CD4-positive, alpha-beta T cell treated with Interleukin-1 beta for 1 hour (primary cell): ENCODE measurements at regions not wholly inside any gene's neighbourhood (a gene's known extent, or its start where the extent isn't known, plus 50 kb on each side); places are given as distances from the start of the nearest gene placed in this dataset.
"Not testable (repeated sequence)": the region's sequence is repeated elsewhere in the genome, so short reads cannot be mapped to it uniquely, and the experiment has no call there.

Experiments
- DNase-seq, 2 donors: peaks; one replicate each; pipeline ENCODE4 v3.0.0-alpha.2; 2020 to 2022

DNA sequence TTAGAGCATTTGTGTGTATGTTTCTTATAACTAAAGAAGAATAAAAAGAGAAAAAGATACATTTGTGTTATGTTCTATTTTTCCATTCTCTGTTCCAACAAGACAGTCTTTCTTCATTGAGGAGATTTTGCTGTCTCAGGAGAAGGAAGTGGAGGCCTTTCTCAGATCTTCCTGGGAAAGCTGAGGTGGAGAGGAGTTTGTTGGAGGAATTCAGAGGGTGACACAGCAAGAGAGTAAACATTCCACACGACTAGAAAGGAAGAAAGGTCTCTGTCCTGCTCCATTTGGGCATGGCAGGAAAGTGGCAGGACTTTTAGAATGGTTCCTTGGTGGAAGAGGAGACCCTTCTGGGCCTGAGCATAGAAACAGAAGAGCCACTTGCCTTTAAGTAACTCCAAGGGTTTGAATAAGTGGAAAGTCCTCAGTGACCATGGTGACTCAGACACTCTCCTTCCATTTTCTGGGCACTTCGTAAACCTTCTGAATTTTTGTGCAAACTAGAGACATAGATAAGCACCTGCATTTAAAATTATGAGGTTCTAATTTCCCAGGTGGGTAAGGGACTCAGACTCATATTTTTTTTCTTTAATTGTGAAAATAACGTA, 52.3 kb upstream of the COL5A2 start:
- no peak for DNase-seq

DNA sequence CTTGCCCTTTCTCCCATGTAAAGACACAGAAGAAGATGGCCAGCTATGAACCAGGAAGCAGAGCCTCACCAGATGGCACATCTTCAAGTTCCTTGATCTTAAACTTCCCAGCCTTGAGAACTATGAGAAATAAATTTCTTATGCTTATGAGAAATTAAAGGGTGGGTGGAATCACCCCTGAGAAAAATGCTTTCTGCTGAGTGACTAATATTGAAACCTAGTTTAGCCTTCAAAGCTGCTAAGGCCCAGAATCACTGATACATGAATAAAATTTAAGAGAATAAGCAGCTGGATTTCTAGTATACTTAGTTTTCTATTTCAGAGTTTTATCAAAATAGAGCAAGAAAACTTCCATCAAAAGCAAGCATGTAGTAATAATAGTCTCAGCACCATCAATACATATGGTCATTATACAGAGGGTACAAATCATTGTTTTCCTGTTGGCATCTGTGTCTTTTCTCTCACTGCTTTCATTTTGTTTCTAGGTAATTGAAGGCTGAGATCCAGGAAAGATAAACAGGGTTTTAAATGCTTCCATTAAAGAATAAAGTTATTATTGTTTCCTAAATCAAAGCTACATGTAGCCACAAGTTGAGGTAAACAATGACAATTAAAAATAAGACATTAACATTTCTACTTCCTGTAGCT, 53.3 kb upstream of the COL5A2 start:
- DNase-seq: no peak

DNA sequence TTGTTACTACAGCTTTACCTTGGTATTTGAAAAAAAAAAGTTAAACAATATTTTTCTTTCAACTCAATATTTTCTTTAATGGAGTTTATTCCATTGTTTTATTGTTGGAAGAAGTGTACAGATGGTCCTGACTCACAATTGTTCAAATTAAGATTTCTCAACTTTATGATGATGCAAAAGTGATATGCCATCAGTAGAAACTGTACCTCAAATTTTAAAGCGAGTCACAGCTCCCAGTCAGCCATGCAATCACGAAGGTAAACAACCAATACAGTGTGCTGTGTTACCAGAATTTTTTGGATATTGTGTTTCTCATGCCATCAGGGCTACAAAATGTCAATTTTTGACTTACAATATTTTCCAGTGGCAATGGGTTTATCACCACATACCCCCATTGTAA, 54.0 kb upstream of the COL5A2 start:
- DNase-seq: no peak

DNA sequence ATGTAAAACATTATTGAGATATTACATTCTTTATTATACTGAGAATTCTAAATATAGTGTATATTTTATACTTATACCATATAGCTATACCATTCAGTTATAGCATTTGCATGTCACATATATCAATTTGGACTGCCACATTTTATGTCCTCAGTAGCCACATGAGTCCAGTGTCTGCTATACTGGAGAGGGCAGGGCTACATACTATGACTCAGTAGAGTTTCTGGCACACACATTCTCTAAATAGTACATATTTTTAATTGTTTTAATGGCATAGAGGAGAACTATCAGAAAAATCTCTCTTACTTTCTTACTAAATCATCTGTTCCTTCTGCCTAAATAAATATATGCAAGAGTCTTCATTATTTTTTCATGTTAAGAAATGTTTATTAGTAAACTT, 55.4 kb upstream of the COL5A2 start:
- DNase-seq: no peak

DNA sequence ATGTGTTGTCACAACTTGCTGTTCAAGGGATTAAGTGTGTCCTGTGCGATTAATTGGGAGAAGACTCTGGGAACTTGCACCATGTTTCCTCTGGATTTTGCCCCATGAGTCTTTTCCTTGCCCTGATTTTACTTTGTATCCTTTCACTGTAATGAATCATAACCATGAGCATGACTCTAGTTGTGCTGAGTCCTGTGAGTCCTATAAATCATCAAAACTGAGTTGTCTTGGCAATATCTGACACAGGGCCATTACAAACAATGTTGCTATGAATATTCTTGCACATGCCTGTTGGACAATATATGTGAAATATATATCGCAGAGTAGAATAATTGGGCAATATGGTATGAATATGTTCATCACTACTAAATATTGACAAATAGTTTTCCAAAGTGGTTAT, 56.5 kb upstream of the COL5A2 start:
- no peak for DNase-seq

DNA sequence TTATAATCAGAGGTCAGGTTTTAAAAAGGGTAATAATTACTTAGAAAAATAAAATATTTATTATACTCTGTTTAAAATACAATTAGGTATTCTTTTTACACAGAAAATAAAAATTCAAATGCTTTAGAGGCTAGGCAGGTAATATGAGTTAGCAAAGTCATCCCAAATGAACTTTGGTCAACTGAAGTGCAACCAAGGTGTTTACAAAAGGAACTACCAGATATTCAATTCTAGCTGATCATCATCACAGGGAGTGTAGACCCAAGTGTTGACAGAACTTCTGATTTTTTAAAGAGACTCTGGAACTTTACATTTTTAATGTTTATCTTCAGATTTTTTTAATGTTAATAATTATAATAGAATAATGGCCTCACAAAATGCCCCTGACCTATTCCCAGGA, 59.3 kb upstream of the COL5A2 start:
- DNase-seq: no peak

DNA sequence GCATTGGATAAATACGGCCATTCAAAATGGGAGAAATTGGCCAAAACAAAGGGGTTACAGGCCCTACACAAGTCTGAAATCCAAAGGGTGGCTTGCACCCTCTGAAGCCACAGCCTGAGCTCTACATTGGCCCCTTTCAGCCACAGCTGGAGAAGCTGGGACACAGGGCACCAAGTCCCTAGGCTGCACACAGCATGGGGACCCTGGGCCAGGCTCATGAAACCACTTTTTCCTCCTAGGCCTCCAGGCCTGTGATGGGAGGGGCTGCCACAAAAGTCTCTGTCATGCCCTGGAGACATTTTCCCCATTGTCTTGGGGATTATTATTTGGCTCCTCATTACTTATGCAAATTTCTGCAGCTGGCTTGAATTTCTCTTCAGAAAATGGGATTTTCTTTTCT, 64.3 kb upstream of the COL5A2 start:
- DNase-seq: not testable (repeated sequence)

DNA sequence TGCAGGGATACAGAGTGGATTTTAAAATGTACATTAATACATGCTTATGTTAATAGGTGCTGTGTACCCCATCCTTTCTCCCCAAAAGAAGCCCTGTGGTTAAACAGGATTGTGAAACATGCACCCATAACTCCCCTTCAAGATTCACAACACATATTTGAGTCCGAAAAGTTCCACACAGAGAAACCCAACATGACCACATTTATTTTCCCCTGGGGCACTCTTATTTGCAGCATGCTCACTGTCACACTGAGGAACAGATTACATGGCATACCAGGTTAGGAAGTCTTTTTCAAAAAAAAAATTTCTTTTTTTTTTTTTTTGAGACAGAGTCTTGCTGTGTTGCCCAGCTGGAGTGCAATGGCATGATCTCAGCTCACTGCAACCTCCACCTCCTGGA, 67.7 kb upstream of the COL5A2 start:
- no peak for DNase-seq

DNA sequence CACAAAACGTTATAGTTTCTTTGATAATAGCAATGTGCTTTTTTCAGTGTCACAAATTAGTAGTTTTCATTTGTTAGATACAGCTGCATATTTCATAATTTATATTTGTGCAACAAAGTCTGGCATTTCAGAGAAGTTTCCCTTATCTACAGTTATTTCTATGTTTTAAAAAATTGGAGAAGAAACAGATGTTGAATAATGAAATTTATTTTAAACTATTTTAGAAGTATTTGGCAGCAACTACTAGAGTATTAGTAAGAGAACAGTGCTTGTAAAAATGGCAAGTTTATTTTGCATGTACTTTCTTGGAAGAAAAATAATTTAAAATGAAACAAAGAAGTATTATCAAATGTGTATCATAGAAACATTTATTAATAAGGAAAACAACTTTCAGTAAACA, 68.6 kb upstream of the COL5A2 start:
- no peak for DNase-seq

DNA sequence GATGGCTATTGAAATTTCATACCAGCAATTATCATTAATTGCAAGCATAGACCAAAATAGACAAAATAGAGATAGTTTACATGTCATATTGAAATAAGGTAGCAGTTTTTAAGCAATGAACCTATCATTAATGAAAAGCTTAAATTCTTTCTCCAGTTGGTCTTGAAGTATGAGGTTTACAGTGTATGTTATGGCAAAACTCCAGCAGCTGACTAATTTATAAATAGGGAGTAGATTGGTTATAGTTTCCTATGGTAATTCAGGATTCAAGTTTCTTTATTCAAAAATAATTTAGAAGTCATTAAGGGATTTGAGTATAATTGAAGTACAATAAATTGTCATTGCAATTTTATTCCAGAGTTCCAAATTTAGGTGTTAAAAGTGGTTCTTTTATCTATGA, 69.6 kb upstream of the COL5A2 start:
- no peak for DNase-seq

DNA sequence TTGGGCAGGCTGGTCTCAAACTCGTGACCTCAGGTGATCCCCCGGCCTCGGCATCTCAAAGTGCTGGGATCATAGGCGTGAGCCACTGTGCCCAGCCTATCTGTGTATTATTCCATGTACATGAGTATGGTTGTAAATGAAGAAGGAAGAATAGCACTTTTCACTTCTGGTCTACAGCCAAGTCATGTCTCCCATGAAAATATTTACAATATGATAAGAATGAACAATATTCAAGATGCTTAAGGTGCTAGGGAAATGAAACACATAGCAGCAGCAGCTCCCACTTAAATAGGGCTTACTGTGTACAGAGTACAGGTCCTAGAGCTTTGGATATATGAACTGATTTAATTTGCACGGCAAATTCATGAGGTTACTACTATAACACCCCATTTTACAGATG, 70.3 kb upstream of the COL5A2 start:
- no peak for DNase-seq

DNA sequence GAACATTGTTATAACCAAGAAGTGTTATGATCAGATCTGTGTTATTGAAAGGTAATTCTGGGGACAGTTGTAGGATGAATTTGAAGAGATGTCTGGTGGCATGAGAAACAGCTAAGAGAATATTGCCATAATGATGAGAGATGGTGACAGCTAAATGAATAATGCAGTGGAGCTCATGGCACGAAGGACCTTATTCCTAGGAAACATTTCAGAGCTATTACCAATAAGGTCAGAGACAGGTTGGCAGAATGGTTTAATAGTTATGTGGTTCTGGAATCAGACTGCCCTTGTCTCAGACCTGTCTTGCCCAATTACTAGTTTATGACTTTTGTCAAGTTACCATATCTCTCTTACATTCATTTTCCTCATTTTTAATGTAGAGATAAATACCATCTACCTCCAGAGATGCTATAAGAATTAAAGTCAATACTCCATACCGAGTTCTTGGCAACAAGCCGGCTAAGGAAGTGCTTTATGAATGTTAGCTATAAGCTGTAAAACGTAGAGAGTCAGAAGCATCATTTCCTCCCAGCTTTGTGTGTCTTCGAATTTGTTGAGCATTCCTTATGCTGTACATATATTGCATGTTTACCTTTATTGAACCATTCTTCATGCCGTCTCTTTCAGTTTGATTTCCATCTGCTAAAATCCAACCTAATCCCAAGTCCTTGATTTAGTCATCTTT, 73.6 kb upstream of the COL5A2 start:
- DNase-seq: no peak

DNA sequence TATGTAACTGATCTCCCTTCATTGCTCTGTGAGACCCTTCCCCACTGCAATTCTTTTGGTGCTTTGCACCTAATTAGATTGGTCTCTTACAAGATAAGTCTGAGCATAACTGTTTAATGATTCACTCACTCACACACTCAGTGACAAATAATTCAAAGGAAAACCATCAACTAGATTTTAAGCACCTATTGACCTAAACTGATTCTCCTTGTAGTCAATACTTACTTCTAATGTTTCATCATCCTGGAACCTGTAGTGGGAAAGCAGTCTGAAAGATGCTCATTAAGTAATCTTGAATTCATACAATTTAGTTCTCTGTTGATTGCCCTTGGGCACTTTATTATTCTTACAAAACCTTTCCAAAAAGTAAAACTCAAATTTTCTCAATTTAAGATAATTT, 74.3 kb upstream of the COL5A2 start:
- no peak for DNase-seq

DNA sequence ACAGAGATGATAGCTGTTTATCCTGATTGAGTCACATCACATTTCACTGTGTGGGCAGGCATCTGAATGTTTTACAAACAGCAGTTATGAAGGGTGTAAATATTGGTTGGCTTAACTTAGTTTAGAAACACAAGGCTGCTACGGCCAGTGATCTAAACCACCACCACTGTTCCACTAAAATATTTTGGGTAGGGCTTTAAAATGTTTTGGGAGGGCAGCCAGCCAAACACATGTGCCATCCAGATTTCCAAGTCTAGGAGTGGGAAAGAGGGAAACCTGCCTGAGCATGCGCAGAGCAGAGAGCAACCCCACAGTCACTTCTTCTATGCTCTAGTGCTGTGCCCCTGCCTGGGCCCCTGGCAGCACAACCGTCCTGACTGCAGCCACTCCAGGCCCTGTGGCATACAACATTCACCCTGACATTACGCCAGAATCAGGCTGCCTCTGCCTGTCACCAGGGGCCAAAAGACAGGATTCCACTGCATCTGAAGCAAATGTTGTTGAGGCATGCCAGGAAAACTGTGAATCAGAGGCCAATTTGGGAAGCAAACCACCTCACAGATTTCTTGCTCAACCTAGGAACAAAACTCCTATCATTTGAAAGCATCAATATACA, 74.8 kb upstream of the COL5A2 start:
- DNase-seq: no peak

DNA sequence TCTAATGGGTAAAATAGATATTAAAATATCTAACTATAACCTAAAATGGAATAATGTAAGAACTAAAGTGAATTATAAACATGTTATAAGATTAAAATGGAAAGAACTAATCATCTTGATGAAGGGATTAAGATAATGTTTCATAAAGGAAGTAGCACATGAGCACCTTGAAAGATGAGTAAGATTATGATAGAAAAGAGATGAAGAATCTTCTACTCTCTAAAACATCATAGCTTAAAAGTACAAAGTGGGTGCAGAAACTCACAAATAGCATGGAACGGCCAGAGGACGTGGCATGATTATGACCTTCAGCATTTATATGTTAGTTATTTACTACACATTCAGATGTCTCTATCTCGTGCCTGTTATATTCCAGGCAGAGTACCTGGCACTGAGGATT, 76.2 kb upstream of the COL5A2 start:
- no peak for DNase-seq

DNA sequence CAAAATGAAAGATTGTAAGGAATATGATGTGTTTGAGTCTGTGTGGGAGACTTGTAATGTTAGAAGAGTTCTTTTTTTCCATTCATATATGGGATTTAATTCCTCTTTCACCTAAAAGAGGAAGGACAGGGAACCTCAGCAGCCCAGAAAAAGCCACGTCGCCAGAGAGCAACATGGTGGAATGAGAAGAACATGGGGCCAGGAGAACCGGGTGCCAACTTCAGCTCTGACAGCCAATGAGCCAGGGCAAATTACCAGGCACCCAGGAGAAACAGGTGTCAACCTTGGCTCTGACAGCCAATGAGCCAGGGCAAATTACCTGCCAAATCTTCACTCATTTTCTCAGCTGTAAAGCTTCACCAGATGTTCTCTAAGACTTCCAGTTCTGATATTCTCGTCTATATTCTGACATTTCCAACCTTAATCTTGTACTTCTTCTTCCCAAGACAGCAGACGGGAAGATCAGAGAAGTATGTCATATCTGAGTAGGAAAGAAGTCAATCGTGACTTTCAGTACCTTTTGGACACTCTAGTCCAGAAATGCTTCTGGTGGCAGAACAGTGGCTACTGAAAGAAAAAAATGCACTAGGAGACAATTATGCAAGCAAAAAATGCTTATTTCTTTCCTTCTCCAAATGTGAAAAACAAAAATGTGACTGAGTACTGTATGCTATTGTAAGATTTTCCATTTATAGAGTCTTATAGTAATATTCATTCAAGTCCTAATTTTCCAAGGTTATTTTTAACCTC, 79.2 kb upstream of the COL5A2 start:
- no peak for DNase-seq

DNA sequence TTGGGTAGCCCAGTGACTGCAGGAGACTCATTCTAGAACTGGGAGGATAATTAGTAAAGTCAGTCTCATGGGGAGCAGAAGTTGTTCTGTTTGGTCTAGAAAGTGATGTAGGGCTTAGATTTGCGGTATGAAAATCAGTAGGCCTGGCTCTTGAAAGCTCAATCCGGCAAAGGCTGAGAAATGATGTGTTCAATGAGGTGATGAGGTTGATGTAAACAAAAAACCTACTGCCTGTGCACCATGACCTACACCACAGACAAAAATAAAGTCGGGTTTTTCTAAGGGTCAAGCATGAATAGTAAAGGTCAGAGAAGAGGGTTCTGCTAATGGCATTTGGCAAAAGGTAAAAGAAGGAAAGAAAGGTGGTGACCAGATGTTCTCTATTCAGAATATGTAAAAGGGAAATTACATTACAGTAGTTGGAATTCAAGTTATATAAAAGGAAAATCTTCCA, 80.8 kb upstream of the COL5A2 start:
- no peak for DNase-seq

DNA sequence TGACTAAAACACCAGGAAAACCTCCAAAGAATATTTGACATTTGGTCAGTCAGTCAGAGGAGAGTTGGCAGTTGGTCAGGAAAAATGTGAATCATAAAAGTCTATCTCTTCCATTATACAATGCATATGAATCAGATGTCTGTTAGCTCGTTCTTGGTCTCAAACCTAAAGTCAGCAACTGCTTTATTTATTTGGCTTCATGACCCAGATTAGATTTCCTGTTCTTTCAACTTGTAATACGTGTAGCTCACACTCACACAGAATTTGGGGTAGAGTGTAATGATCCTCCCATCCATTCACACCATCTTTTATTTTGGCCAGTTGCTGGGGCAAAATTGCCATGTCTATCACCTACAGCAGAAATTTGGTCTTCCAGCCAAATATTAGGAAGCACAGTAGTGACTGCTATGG, 81.9 kb upstream of the COL5A2 start:
- DNase-seq: peak in 1 of 2 donors; percentile 13

DNA sequence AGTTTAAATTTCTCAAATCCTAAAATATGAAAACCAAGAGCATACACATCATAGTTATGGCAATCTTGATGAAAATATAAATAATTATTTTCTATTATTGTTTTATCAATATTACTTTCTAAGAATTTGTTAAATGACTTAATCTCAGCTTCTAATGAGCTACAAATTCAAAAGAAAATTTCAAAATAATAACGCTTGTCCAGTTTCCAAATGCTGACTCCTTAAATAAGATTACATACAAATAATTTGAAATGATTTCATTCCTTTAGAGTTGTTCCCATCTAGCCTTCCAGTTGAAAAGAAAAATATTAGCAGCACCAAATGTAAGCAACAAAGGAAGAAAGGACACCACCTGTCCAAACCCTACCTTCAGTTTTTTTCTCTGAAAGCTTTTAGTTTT, 82.4 kb upstream of the COL5A2 start:
- DNase-seq: no peak

DNA sequence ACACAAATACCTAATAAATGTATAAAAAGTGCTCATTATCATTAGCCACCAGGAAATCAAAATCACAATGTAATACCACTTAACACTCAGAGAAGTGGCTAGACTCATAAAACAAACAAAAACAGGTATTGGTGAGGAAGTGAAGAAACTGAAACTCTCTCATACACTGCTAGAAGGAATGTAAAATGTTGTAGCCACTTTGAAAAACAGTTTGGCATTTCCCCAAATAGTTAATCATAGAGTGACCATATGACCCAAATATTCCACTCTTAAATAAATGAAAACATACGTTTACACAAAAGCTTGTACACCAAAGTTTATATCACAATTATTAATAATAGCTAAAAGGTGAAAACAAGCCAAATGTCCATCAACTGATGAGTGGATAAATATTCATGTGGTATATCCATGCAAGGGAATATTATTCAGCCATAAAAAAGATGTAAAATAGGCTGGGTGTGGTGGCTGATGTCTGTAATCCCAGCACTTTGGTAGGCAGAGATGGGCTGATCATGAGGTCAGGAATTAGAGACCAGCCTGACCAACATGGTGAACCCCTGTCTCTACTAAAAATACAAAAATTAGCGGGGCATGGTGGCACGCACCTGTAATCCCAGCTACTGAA, 86.2 kb upstream of the COL5A2 start:
- no peak for DNase-seq

DNA sequence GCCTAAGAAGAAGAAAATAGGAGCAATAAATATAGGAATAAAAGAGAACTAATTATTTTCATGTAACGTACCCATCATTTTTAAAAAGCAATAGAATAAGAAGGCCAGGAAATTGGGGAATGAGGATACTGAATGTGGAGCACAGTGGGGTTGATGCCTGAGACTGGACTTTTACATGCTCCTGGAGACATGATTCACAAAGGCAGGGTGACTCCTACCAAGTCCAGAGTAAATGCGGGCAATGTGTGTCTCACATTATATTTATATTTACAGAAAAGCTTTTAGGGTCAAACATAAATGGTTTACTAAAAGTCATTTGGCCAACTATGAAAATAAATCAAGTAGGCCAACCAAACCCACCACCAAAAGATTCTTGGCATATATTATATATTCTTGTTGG, 87.9 kb upstream of the COL5A2 start:
- DNase-seq: no peak

DNA sequence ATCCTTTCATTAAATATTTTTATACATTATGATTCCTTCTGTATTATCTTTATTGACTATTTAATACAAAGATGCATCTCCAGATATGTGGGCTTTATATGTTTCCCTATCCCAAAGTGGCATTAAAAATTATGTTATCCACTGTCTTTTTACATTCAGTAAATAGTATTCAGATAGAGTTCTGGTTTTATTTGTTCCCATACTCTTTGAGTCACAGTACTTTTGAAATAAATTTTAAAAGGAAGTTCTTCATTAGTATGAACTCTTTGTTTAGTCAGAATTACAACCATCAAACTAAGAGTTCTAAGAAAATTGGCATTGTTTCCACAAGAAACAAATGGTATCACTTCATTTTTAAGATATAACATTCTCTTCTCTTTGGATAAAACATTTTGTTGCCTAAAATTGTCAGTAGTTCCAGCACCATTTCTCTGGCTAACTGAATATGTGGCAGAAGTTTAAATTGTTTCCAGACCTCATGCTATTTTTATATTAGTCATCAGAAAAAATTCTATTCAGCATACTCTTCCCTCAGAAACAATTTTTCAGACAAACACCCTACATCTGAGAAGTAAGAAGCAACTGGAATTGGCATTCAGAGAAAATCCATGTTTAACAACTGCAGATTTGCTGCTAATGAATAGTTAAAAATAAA, 88.5 kb upstream of the COL5A2 start:
- DNase-seq: no peak
